Spinal cord (tissue), 9 donors: ENCODE measurements at regions not wholly inside any gene's neighbourhood (a gene's known extent, or its start where the extent isn't known, plus 50 kb on each side); places are given as distances from the start of the nearest gene placed in this dataset.
"Not testable (repeated sequence)": the region's sequence is repeated elsewhere in the genome, so short reads cannot be mapped to it uniquely, and the experiment has no call there.

Experiments used
- DNase-seq, 6 donors: peaks; one replicate each; pipeline versions ENCODE4 v3.0.0 to v3.0.0-alpha.2; 2013 to 2015; ENCODE audit warnings: low spot score in 6 of 6, low read depth in 4 of 6
- H3K27ac ChIP-seq: one replicate; pipeline ENCODE4 v1.5.1; 2013; ENCODE audit warnings: low read depth, low read length, control low read depth
- H3K27me3 ChIP-seq: one replicate; pipeline ENCODE4 v1.6.1; 2013; ENCODE audit warnings: low read length; ENCODE audit not compliant: control insufficient read depth, insufficient read depth
- H3K36me3 ChIP-seq: one replicate; pipeline ENCODE4 v1.6.1; 2013; ENCODE audit warnings: low read length; ENCODE audit not compliant: control insufficient read depth, insufficient read depth
- H3K4me1 ChIP-seq: one replicate; pipeline ENCODE4 v1.6.1; 2013; ENCODE audit warnings: low read length; ENCODE audit not compliant: control insufficient read depth, insufficient read depth
- H3K4me3 ChIP-seq: one replicate; pipeline ENCODE4 v1.5.1; 2013; ENCODE audit warnings: low read depth, low read length, control low read depth
- H3K9me3 ChIP-seq: one replicate; pipeline ENCODE4 v1.6.1; 2013; ENCODE audit warnings: low read length; ENCODE audit not compliant: control insufficient read depth, insufficient read depth
- whole genome bisulfite sequencing: methylation state at CpG from one replicate; pipeline ENCODE4 v1.1.5; 2013; ENCODE audit warnings: missing lambda C conversion rate; ENCODE audit not compliant: insufficient coverage; 5-methylcytosine and 5-hydroxymethylcytosine counted together
- donor health status: healthy.

DNA sequence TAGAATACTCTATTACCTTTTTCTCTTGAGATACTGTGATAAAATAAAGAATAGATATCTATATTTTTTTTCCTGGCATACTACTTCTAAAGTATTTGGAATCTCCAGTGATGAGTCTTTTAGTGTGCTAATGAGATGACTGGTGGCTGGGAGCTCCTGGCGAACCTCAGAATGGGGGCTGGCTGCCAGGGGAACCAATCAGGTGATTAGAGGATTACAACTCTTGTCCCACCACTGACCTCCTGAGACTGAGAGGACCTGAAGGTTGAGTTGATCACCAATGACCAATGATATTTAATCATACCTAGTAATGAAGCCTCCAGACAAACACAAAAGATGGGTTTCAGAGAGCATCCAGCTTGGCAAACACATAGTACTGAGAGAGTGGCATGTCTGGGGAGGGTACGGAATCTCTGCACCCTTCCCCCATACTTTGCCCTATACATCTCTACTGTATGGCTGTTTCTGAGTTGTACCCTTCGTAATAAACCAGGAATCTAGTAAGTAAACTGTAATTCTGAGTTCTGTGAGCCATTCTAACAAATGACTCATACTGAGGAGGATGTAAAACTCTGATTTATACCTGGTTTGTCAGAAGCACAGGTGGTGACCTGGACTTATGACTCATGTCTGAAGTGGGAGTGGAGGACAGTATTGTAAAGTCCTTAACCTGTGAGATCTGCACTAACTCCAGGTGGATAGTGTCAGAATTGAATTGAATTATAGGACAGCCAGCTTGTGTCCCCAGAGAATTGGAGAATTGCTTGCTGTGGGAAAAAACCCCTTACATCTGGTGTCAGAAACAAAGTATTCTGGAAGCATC, 325.3 kb upstream of the LRRC4C start:
- no CpG with 5 or more reads among the region's 3 CpGs for WGBS

DNA sequence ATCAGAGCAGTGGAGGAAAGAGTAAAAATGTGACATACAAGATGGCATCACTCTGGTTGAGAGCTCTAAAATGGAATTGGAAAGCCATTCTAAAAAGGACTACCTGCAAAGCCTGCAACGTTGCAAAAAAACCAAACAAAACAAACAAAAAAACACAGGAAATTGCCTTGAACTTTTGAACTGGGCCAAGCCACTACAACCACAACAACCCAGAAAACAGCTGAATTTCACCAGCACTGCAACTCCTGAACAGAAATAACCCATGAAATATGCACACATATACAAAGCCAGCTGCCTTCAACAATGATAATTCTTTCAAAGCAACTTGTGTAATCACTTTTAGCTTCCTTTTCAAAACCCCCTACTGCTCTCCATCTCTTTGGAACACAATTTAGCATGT, 326.6 kb upstream of the LRRC4C start:
- Histone ChIP-seq H3K36me3 (no peaks in the 10 kb centered on the region), H3K9me3 (no peaks in the 10 kb centered on the region), H3K27ac (no peak overlapping the region), H3K4me1 (no peaks in the 10 kb centered on the region), H3K27me3 (no peaks in the 10 kb centered on the region), H3K4me3 (no peak overlapping the region)
- DNase-seq, result no peak
- WGBS, result 33% methylated on average over 1 of the region's 1 CpG

More for the DNA sequence above, 325.3 kb upstream of the LRRC4C start:
- H3K4me3 ChIP-seq, result no peak overlapping the region
- no peak overlapping the region for H3K27ac ChIP-seq
- DNase-seq, result no peak
- no peaks in the 10 kb centered on the region for H3K27me3 ChIP-seq
- H3K4me1 ChIP-seq, result no peaks in the 10 kb centered on the region
- no peaks in the 10 kb centered on the region for H3K9me3 ChIP-seq
- no peaks in the 10 kb centered on the region for H3K36me3 ChIP-seq

DNA sequence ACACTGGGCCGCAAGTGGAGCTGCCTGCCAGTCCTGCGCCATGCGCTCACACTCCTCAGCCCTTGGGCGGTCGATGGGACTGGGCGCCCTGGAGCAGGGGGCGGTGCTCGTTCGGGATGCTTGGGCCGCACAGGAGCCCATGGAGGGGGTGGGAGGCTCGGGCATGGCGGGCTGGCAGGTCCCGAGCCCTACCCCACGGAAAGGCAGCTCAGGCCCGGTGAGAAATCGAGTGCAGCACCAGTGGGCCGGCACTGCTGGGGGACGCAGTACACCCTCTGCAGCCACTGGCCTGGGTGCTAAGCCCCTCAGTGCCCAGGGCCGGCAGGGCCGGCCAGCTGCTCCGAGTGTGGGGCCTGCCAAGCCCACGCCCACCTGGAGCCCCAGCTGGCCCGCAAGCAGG, 328.7 kb upstream of the LRRC4C start:
- WGBS, result 92% methylated on average over 20 of the region's 23 CpGs

DNA sequence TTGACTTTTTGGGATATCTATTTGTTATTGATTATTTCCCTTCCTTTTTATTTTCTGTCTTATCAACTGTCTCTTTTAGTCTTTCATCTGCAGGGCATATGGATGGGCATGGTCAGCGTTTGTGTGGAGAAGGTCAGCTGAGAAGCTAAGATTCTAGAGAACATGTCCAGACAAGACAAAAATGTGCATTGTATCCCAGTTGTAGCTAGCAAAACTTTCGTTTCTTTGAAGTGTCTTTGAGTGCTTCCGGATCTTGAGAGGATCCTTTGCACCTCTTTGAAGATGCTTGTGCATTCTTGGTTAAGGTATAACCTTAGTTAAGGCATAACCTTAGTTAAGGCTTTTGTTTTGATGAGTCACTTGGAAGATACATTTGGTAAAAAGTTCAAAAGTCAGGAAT, 329.9 kb upstream of the LRRC4C start:
- 88% methylated on average over 3 of the region's 3 CpGs for WGBS
- Histone ChIP-seq H3K4me3 (no peak overlapping the region), H3K4me1 (no peaks in the 10 kb centered on the region), H3K27ac (no peak overlapping the region), H3K27me3 (no peaks in the 10 kb centered on the region), H3K9me3 (no peaks in the 10 kb centered on the region), H3K36me3 (no peaks in the 10 kb centered on the region)
- no peak for DNase-seq

More for the DNA sequence above, 328.7 kb upstream of the LRRC4C start:
- DNase-seq, result no peak
- no peak overlapping the region for H3K27ac ChIP-seq
- no peaks in the 10 kb centered on the region for H3K9me3 ChIP-seq
- no peaks in the 10 kb centered on the region for H3K36me3 ChIP-seq
- H3K27me3 ChIP-seq, result no peaks in the 10 kb centered on the region
- no peak overlapping the region for H3K4me3 ChIP-seq
- H3K4me1 ChIP-seq, result no peaks in the 10 kb centered on the region

DNA sequence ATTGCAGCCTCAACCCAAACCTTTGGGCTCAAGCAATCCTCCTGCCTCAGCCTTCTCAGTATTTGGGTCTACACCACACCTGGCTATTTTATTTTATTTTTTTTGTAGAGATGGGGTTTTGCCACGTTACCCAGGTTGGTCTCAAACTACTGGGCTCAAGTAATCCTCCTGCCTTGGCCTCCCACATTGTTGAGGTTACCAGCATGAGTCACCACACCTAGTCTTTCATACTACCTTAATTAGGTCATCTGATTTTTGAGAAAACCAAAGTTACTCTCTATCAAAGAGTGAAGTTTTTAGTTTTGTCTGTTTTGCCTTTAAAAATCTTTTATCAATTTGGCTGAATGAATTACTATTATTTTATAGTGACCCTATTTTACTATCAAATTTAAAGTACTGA, 335.6 kb upstream of the LRRC4C start:
- H3K27ac ChIP-seq, result no peak overlapping the region
- DNase-seq, result no peak
- no peaks in the 10 kb centered on the region for H3K36me3 ChIP-seq
- no peaks in the 10 kb centered on the region for H3K9me3 ChIP-seq
- no peaks in the 10 kb centered on the region for H3K27me3 ChIP-seq
- no peaks in the 10 kb centered on the region for H3K4me1 ChIP-seq
- no peak overlapping the region for H3K4me3 ChIP-seq
- no CpG with 5 or more reads among the region's 1 CpG for WGBS

DNA sequence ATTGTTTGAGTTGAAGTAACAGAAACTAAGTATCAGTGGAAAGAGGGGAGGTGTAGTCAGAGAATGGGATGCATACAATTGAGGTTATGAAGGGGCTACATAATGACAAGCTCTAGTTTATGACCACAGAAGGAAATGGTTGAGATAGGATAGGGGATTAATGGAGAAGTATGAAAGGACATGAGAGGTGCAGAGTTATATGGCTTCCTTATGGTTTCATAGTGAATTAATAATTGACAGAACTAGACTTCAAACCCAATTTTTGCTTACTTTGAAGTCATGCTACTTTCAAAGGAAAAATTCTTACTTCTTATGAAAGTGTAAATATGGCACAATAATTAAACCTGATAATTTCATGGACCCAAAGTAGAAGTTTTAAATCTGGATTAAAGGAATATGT, 340.3 kb upstream of the LRRC4C start:
- H3K27ac ChIP-seq, result no peak overlapping the region
- DNase-seq, result no peak
- H3K4me1 ChIP-seq, result no peaks in the 10 kb centered on the region
- no peaks in the 10 kb centered on the region for H3K36me3 ChIP-seq
- H3K9me3 ChIP-seq, result no peaks in the 10 kb centered on the region
- H3K4me3 ChIP-seq, result no peak overlapping the region
- H3K27me3 ChIP-seq, result no peaks in the 10 kb centered on the region

DNA sequence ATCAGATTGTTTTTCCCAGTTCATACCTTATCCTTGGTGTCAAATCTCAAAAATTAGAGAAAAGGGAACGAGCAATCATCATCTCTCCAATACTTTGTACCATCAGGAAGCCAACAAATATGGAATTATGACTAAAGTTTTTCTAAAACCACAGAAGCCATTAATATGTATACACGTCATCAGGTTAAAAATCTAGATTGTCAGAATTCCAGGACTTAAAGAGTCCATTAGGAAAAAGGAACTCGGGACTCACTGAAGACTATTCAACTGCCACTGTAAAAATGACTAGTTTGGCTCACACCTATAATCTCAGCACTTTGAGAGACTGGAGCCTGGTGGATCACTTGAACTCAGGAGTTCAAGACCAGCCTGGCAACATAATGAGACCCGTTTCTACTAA, 344.4 kb upstream of the LRRC4C start:
- Histone ChIP-seq H3K27ac (no peak overlapping the region), H3K36me3 (no peaks in the 10 kb centered on the region), H3K4me3 (no peak overlapping the region), H3K4me1 (no peaks in the 10 kb centered on the region), H3K27me3 (no peaks in the 10 kb centered on the region), H3K9me3 (no peaks in the 10 kb centered on the region)
- 61% methylated on average over 3 of the region's 4 CpGs for WGBS
- no peak for DNase-seq

DNA sequence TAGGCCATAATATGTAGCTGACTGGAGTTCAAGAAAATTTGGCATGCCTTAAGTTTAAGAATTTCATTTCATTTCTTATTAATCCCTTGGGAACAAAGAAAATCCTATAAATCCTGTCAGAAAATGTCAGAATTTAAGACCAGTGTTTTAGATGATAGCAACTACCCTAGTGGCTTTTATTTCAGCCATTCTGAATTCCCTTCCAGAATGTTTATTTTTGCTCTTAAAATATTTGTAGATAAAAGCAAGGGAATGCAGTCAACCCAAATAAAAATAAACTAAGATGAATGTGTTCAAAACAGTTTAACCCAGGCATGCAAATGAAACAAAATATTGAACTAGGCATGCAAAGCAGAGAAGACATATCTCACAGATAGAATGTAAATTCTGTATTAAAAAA, 356.9 kb upstream of the LRRC4C start:
- Histone ChIP-seq H3K9me3 (peaks cover 4% of the 10 kb centered on the region), H3K36me3 (no peaks in the 10 kb centered on the region), H3K4me3 (no peak overlapping the region), H3K4me1 (no peaks in the 10 kb centered on the region), H3K27ac (no peak overlapping the region), H3K27me3 (no peaks in the 10 kb centered on the region)
- DNase-seq, result no peak

DNA sequence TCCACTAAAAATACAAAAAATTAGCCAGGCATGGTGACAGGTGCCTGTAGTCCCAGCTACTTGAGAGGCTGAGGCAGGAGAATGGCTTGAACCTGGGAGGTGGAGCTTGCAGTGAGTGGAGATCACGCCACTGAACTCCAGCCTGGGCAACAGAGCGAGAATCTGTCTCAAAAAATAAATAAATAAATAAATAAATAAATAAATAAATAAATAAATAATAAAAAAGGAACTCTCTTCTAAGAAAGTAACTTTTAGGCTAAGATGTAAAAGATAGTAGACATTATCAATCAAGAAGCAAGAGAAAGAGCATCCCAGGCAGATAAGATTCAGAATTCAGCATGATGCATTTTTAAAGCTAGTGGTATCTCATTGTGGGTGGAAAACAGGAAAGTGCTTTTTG, 364.8 kb upstream of the LRRC4C start:
- not testable (repeated sequence) for H3K9me3 ChIP-seq, H3K4me1 ChIP-seq, H3K4me3 ChIP-seq, H3K27ac ChIP-seq, H3K27me3 ChIP-seq, H3K36me3 ChIP-seq, DNase-seq
- no CpG with 5 or more reads among the region's 2 CpGs for WGBS

DNA sequence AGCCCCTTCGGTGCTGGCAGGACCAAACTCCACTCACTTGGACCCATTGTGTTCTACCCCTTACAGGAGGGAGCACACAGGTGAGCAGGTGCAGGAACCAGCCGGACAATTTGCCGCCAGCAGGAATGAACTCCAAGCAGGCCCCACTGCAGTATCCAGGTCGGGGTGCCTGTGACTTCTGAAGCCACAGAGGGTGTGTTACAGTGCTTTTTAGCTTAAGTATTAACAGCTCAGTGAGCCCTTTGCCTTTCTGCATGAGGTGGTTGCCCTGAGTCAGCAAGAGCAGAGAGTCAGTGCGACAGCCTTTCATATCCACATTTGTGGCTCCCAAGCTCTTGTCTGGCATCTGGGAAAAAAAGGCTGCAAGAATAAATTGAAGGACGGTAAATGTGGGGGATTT, 366.6 kb upstream of the LRRC4C start:
- Histone ChIP-seq H3K27ac (no peak overlapping the region), H3K36me3 (no peaks in the 10 kb centered on the region), H3K9me3 (no peaks in the 10 kb centered on the region), H3K4me3 (no peak overlapping the region), H3K27me3 (no peaks in the 10 kb centered on the region), H3K4me1 (no peaks in the 10 kb centered on the region)
- no peak for DNase-seq
- WGBS, result 76% methylated on average over 6 of the region's 6 CpGs
